Activated CD4-positive, CD25-positive, alpha-beta regulatory T cell treated with anti-CD3 and anti-CD28 coated beads, Interleukin-2, amount 50 U/mL, for 16 hours (primary cell): ENCODE measurements at regions not wholly inside any gene's neighbourhood (a gene's known extent, or its start where the extent isn't known, plus 50 kb on each side); places are given as distances from the start of the nearest gene placed in this dataset.
"Not testable (repeated sequence)": the region's sequence is repeated elsewhere in the genome, so short reads cannot be mapped to it uniquely, and the experiment has no call there.

Experiments
- DNase-seq: peaks from one replicate; pipeline ENCODE4 v3.0.0-alpha.2; 2020; ENCODE audit warnings: low read depth, low spot score

GRCh38 chr12:11978726-11979384 lies 91.9 kb upstream of the BCL2L14 start:
- no peak for DNase-seq

GRCh38 chr12:11980115-11980514 lies 90.6 kb upstream of the BCL2L14 start:
- no peak for DNase-seq

GRCh38 chr12:11981121-11981733 lies 89.5 kb upstream of the BCL2L14 start:
- DNase-seq = peak; percentile 21

GRCh38 chr12:11984417-11984816 lies 86.3 kb upstream of the BCL2L14 start:
- DNase-seq = no peak

- DNase-seq = no peak
Observed at GRCh38 chr12:11986165-11986564, 84.6 kb upstream of the BCL2L14 start.

GRCh38 chr12:11987901-11988300 lies 82.8 kb upstream of the BCL2L14 start:
- no peak for DNase-seq

- DNase-seq = no peak
Observed at GRCh38 chr12:11991604-11992003, 79.1 kb upstream of the BCL2L14 start.

- no peak for DNase-seq
Observed at GRCh38 chr12:11992515-11992914, 78.2 kb upstream of the BCL2L14 start.

- not testable (repeated sequence) for DNase-seq
Observed at GRCh38 chr12:11998307-11998943, 72.3 kb upstream of the BCL2L14 start.

- DNase-seq = no peak
Observed at GRCh38 chr12:11998944-11999315, 71.8 kb upstream of the BCL2L14 start.

GRCh38 chr12:12003609-12004008 lies 67.1 kb upstream of the BCL2L14 start:
- no peak for DNase-seq

GRCh38 chr12:12004524-12004923 lies 66.2 kb upstream of the BCL2L14 start:
- no peak for DNase-seq

GRCh38 chr12:12007001-12007712 lies 63.6 kb upstream of the BCL2L14 start:
- no peak for DNase-seq

GRCh38 chr12:12007713-12008231 lies 63.0 kb upstream of the BCL2L14 start:
- no peak for DNase-seq

- DNase-seq = no peak
Observed at GRCh38 chr12:12008232-12008850, 62.4 kb upstream of the BCL2L14 start.

- DNase-seq = no peak
Observed at GRCh38 chr12:12008931-12009611, 61.7 kb upstream of the BCL2L14 start.

- DNase-seq = not testable (repeated sequence)
Observed at GRCh38 chr12:12009749-12010276, 60.9 kb upstream of the BCL2L14 start.

- no peak for DNase-seq
Observed at GRCh38 chr12:12010277-12011039, 60.3 kb upstream of the BCL2L14 start.

GRCh38 chr12:12011880-12012260 lies 58.9 kb upstream of the BCL2L14 start:
- no peak for DNase-seq

- no peak for DNase-seq
Observed at GRCh38 chr12:12015073-12015685, 55.6 kb upstream of the BCL2L14 start.
